BJ (cell line): ENCODE measurements at regions not wholly inside any gene's neighbourhood (a gene's known extent, or its start where the extent isn't known, plus 50 kb on each side); places are given as distances from the start of the nearest gene placed in this dataset.
"Not testable (repeated sequence)": the region's sequence is repeated elsewhere in the genome, so short reads cannot be mapped to it uniquely, and the experiment has no call there.

Source experiments
- CTCF ChIA-PET: fragments of 350-600 bp; formaldehyde crosslinking; extraction: SDS; loops from one replicate; lab custom pipeline; 2021; ENCODE audit warnings: antibody characterized with exemption, inconsistent platforms; lab: Yijun Ruan, JAX
- POLR2A ChIA-PET: fragments of 300-600 bp; sonication (Branson Sonifier 250); formaldehyde crosslinking; extraction: SDS; loops from one replicate; lab custom pipeline; 2021; ENCODE audit warnings: antibody characterized with exemption; lab: Charles Lee
- DNase-seq: peaks from one replicate; pipeline ENCODE4 v3.0.0-alpha.2; 2011; ENCODE audit warnings: low read depth
- H3K27me3 ChIP-seq: 2 replicates; pipeline ENCODE4 v1.6.0; 2011; ENCODE audit warnings: low read length; ENCODE audit not compliant: control insufficient read depth, insufficient read depth
- H3K36me3 ChIP-seq: 2 replicates; pipeline ENCODE4 v1.5.1; 2011; ENCODE audit warnings: low read length; ENCODE audit not compliant: control insufficient read depth, insufficient read depth
- H3K4me3 ChIP-seq: 2 replicates; pipeline ENCODE4 v1.5.1; 2011; ENCODE audit warnings: low read depth, mild to moderate bottlenecking, control low read depth, low read length
- TF ChIP-seq, protein P1 (sequence below): IDR thresholded peaks from 2 replicates; pipeline ENCODE4 v1.5.1; 2011; ENCODE audit warnings: low read depth, mild to moderate bottlenecking, control low read depth, inconsistent platforms, low read length, moderate library complexity; ENCODE audit not compliant: insufficient read depth

DNA sequence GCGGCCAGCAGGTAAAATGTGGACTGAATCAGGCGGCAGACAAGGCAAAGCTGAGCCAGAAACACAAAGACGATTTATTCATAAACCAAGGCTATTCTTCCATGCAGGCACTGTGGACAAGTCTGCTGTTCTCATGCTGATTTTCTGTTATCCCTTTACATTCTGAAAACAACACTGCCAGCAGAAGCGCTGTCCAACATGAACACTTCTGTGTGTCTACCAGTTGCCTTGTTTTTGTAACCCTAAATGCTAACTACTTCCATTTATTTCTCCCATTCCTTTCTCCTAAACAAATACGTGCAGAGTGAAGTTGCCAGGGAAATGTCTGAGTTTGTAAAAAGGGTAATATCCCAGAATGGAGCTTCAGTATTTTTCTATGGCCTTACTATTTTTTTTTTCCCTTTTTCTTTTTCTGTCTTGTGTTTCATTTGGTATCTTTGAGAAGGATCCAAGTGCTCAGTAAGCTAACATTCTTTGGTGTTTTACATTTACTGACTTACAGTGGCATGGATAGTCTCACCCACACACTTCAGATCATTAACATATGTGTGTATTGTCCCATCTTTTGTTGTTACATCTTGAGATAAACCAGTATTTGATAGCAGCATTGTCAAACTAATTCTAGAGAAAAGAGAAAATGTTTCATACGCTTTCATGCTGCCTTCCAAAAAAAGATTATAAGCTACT lies 1308.9 kb upstream of the MAP3K7 start:
- Histone ChIP-seq H3K4me3 (no peak overlapping the region), H3K36me3 (no peaks in the 10 kb centered on the region), H3K27me3 (no peaks in the 10 kb centered on the region)
- TF ChIP-seq, protein P1, sequence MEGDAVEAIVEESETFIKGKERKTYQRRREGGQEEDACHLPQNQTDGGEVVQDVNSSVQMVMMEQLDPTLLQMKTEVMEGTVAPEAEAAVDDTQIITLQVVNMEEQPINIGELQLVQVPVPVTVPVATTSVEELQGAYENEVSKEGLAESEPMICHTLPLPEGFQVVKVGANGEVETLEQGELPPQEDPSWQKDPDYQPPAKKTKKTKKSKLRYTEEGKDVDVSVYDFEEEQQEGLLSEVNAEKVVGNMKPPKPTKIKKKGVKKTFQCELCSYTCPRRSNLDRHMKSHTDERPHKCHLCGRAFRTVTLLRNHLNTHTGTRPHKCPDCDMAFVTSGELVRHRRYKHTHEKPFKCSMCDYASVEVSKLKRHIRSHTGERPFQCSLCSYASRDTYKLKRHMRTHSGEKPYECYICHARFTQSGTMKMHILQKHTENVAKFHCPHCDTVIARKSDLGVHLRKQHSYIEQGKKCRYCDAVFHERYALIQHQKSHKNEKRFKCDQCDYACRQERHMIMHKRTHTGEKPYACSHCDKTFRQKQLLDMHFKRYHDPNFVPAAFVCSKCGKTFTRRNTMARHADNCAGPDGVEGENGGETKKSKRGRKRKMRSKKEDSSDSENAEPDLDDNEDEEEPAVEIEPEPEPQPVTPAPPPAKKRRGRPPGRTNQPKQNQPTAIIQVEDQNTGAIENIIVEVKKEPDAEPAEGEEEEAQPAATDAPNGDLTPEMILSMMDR, result no peak
- ChIA-PET POLR2A (no interaction called here), CTCF (no interaction called here)
- DNase-seq, result no peak

DNA sequence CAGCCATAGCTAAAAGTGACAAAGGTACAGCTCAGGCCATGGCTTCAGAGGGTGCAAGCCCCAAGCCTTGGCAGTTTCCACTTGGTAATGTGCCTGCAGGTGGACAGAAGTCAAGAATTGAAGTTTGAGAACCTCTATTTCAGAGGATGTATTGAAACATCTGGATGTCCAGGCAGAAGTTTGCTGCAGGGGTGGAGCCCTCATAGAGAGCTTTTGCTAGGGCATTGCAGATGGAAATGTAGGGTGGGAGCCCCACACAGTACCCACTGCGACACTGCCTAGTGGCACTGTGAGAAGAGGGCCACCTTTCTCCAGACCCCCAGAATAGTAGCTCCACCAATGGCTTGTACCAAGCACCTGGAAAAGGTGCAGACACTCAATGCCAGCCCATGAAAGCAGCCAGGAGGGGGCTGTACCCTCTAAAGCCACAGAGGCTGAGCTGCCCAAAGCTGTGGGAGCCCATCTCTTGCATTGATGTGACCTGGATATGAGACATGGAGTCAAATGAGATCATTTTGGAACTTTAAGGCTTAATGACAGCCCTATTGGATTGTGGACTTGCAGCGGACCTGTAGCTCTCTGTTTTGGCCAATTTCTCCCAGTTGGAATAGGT lies 1299.4 kb upstream of the MAP3K7 start:
- ChIA-PET CTCF (no interaction called here), POLR2A (no interaction called here)
- Histone ChIP-seq H3K27me3 (no peaks in the 10 kb centered on the region), H3K4me3 (no peak overlapping the region), H3K36me3 (no peaks in the 10 kb centered on the region)
- TF ChIP-seq, protein P1, result no peak
- DNase-seq, result no peak

DNA sequence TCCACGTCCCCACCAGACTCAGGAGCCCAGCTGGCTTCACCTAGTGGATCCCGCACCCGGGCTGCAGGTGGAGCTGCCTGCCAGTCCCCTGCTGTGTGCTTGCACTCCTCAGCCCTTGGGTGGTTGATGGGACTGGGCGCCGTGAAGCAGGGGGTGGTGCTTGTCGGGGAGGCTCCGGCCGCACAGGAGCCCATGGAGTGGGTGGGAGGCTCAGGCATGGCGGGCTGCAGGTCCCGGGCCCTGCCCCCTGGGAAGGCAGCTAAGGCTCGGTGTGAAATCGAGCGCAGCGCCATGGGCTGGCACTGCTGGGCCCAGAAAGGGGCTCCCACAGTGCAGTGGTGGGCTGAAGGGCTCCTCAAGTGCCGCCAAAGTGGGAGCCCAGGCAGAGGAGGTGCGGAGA lies 1294.9 kb upstream of the MAP3K7 start:
- POLR2A ChIA-PET, H3K36me3 ChIP-seq, H3K4me3 ChIP-seq, CTCF ChIA-PET, DNase-seq, H3K27me3 ChIP-seq: not testable (repeated sequence)

- H3K4me3 ChIP-seq, result no peak overlapping the region
- no peaks in the 10 kb centered on the region for H3K36me3 ChIP-seq
- no peak for DNase-seq
- no peaks in the 10 kb centered on the region for H3K27me3 ChIP-seq
- CTCF ChIA-PET, result no interaction called here
- TF ChIP-seq, protein P1, result no peak
- POLR2A ChIA-PET, result no interaction called here
Measured at GRCh38 chr6:91879386-91879995, 1292.6 kb upstream of the MAP3K7 start.

GRCh38 chr6:91877994-91878393 lies 1291.1 kb upstream of the MAP3K7 start:
- no peaks in the 10 kb centered on the region for H3K27me3 ChIP-seq
- no peak for DNase-seq
- TF ChIP-seq, protein P1, result no peak
- no peak overlapping the region for H3K4me3 ChIP-seq
- H3K36me3 ChIP-seq, result no peaks in the 10 kb centered on the region
- ChIA-PET POLR2A (no interaction called here), CTCF (no interaction called here)

DNA sequence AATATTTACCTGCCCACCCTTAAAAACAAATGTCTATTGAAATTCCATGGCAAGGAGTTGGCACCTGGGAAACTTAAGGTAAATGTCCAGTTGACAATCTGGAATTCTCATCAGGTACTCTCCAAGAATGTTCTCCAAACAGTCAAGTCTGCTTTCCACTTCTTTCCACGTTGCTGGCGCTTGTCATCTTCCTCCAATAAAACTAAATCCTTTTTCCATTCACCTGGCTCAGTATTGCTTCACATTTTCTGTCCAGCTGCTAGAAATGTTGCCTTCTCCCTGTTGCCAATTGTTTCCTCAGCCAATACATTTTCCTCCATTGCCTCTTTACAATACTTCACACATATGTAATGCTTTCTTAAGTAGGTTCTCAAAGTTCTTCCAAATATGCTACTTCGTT lies 1288.1 kb upstream of the MAP3K7 start:
- Histone ChIP-seq H3K27me3 (no peaks in the 10 kb centered on the region), H3K36me3 (no peaks in the 10 kb centered on the region), H3K4me3 (no peak overlapping the region)
- TF ChIP-seq, protein P1, result no peak
- POLR2A ChIA-PET, result no interaction called here
- CTCF ChIA-PET, result no interaction called here
- no peak for DNase-seq
